ENCODE measurements at regions not wholly inside any gene's neighbourhood (a gene's known extent, or its start where the extent isn't known, plus 50 kb on each side); places are given as distances from the start of the nearest gene placed in this dataset.

- Histone ChIP-seq H3K27ac (no peak overlapping the region), H3K27me3 (no peaks in the 10 kb centered on the region), H3K36me3 (no peaks in the 10 kb centered on the region), H3K9me3 (peaks cover 0 to 4% of the 10 kb centered on the region in 2 donors), H3K4me3 (no peak overlapping the region), H3K4me1 (no peaks in the 10 kb centered on the region)
- DNase-seq (no peak), ATAC-seq (no peak)
- TF ChIP-seq CTCF (IDR thresholded peaks at IDR 0.05), result no peak
- intact Hi-C loops (cut with DNase I), result no loop called here
Observed at GRCh38 chr15:36313736-36314280, 265.6 kb upstream of the CDIN1 start.

DNA sequence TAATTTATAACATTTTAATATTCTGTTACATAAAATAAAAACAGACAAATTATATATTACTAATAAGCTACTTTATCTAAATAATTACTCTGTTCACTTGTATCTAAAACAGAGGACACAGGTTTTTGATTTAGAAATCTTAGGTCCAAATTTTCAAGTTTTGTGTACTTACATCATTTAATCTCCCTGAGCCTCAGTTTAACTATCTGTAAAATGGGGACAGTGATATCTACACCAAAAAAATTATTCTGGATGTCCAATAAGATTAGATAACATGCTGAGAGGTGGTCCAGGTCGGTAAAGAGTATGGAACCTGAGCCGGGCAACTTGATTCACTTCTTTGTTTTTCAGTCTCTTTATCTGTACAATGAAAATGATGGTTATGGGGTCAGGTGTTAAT is 263.8 kb upstream of the CDIN1 start:
- no peak for DNase-seq
- ATAC-seq, result no peak
- H3K4me3 ChIP-seq, result no peak overlapping the region
- no peak for TF ChIP-seq CTCF (IDR thresholded peaks at IDR 0.05)
- intact Hi-C loops (cut with DNase I), result no loop called here
- no peaks in the 10 kb centered on the region for H3K4me1 ChIP-seq
- H3K27ac ChIP-seq, result no peak overlapping the region
- no peaks in the 10 kb centered on the region for H3K36me3 ChIP-seq
- no peaks in the 10 kb centered on the region for H3K27me3 ChIP-seq
- H3K9me3 ChIP-seq, result no peaks in the 10 kb centered on the region

- no peak for ATAC-seq
- DNase-seq, result no peak
- peaks cover 0 to 12% of the 10 kb centered on the region in 2 donors for H3K9me3 ChIP-seq
- no peaks in the 10 kb centered on the region for H3K36me3 ChIP-seq
- no peaks in the 10 kb centered on the region for H3K27me3 ChIP-seq
- H3K27ac ChIP-seq, result no peak overlapping the region
- H3K4me3 ChIP-seq, result no peak overlapping the region
- no peaks in the 10 kb centered on the region for H3K4me1 ChIP-seq
- TF ChIP-seq CTCF (IDR thresholded peaks at IDR 0.05), result no peak
- intact Hi-C loops (cut with DNase I), result no loop called here
Observed at GRCh38 chr15:36323615-36324014, 255.8 kb upstream of the CDIN1 start.

DNA sequence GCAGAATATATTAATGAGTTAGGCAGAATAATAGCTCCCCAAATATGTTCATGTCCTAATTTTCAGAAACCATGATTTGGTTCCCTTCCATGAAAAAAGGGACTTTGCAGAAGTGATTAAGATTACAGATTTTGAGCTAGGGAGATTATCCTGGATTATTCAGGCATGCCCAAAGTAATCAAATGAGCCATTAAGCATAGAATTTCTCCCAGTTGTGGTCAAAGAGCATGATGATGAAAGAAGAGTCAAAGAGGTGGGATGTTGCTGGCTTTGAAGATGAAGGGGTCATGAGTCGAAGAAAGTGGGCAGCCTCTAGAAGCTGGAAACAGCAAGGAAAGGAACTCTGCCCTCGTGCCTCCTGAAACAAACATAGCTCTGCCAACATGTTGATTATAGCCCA is 254.2 kb upstream of the CDIN1 start:
- Histone ChIP-seq H3K4me3 (no peak overlapping the region), H3K4me1 (no peaks in the 10 kb centered on the region), H3K9me3 (peaks cover 0 to 17% of the 10 kb centered on the region in 2 donors), H3K36me3 (no peaks in the 10 kb centered on the region), H3K27me3 (no peaks in the 10 kb centered on the region), H3K27ac (no peak overlapping the region)
- ATAC-seq (no peak), DNase-seq (no peak)
- no peak for TF ChIP-seq CTCF (IDR thresholded peaks at IDR 0.05)
- intact Hi-C loops (cut with DNase I), result no loop called here

DNA sequence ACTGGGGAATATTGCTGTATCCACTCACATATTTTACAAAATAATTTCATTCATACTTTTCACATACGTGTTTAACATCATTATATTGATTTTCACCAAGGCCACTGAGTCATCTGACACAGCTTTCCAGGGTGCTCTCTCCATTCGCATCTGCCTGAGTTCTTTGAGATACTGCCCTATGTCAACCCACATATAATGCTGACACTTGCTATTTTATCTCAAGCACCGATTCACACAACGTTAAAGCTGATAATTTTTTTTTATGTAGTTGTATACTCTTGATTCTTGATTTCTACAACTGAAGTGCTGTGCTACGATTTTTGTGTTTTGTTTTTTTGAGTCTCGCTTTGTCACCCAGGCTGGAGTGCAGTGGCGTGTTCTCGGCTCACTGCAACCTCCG is 249.8 kb upstream of the CDIN1 start:
- Histone ChIP-seq H3K36me3 (no peaks in the 10 kb centered on the region), H3K9me3 (peaks cover 0 to 16% of the 10 kb centered on the region in 2 donors), H3K27ac (no peak overlapping the region), H3K4me3 (no peak overlapping the region), H3K4me1 (no peaks in the 10 kb centered on the region), H3K27me3 (no peaks in the 10 kb centered on the region)
- no peak for DNase-seq
- intact Hi-C loops (cut with DNase I), result no loop called here
- no peak for TF ChIP-seq CTCF (IDR thresholded peaks at IDR 0.05)
- no peak for ATAC-seq
